WI38 (cell line): ENCODE measurements at regions not wholly inside any gene's neighbourhood (a gene's known extent, or its start where the extent isn't known, plus 50 kb on each side); places are given as distances from the start of the nearest gene placed in this dataset.

Experiments
- H3K4me3 ChIP-seq: 2 replicates; pipeline ENCODE4 v1.5.1; 2011; ENCODE audit warnings: low read depth, mild to moderate bottlenecking, control low read depth, low read length
- CTCF ChIP-seq: IDR thresholded peaks from 2 replicates; pipeline ENCODE4 v1.5.1; 2012; ENCODE audit warnings: low read depth, mild to moderate bottlenecking, control low read depth, low read length

GRCh38 chr3:135840436-135840835 lies 125.1 kb upstream of the PPP2R3A start:
- no peak for TF ChIP-seq CTCF
- H3K4me3 ChIP-seq: no peak overlapping the region

GRCh38 chr3:135844386-135844785 lies 121.1 kb upstream of the PPP2R3A start:
- no peak overlapping the region for H3K4me3 ChIP-seq
- no peak for TF ChIP-seq CTCF

- H3K4me3 ChIP-seq: no peak overlapping the region
- no peak for TF ChIP-seq CTCF
Measured at GRCh38 chr3:135848051-135848450, 117.5 kb upstream of the PPP2R3A start.

GRCh38 chr3:135849827-135850226 lies 115.7 kb upstream of the PPP2R3A start:
- no peak for TF ChIP-seq CTCF

GRCh38 chr3:135851201-135852081 lies 114.1 kb upstream of the PPP2R3A start:
- TF ChIP-seq CTCF: no peak
- H3K4me3 ChIP-seq: no peak overlapping the region

More at GRCh38 chr3:135849827-135850226, 115.7 kb upstream of the PPP2R3A start:
- H3K4me3 ChIP-seq: no peak overlapping the region

GRCh38 chr3:135853981-135854380 lies 111.5 kb upstream of the PPP2R3A start:
- no peak for TF ChIP-seq CTCF
- H3K4me3 ChIP-seq: no peak overlapping the region

GRCh38 chr3:135860761-135861160 lies 104.8 kb upstream of the PPP2R3A start:
- H3K4me3 ChIP-seq: no peak overlapping the region
- no peak for TF ChIP-seq CTCF
